HL-60 (cell line): ENCODE measurements at regions not wholly inside any gene's neighbourhood (a gene's known extent, or its start where the extent isn't known, plus 50 kb on each side); places are given as distances from the start of the nearest gene placed in this dataset.
"Not testable (repeated sequence)": the region's sequence is repeated elsewhere in the genome, so short reads cannot be mapped to it uniquely, and the experiment has no call there.

ENCODE experiments used
- DNase-seq, 2 experiments: peaks; one replicate each; pipeline ENCODE4 v3.0.0-alpha.2; 2010 to 2020; ENCODE audit warnings: low read depth in 1 of 2, low spot score in 1 of 2
- H3K27ac ChIP-seq: fragments of 250-450 bp; sonication (Bioruptor Pico); replicated peaks from 2 replicates; pipeline ENCODE4 v1.5.1; 2020; ENCODE audit warnings: mild to moderate bottlenecking, moderate library complexity
- H3K27me3 ChIP-seq: fragments of 250-450 bp; sonication (Bioruptor Pico); 2 replicates; pipeline ENCODE4 v1.5.1; 2021; ENCODE audit warnings: mild to moderate bottlenecking, moderate library complexity; ENCODE audit not compliant: insufficient read depth, poor library complexity, severe bottlenecking
- H3K4me3 ChIP-seq: replicated peaks from 2 replicates; pipeline ENCODE4 v1.5.1; 2011; ENCODE audit warnings: mild to moderate bottlenecking, control low read depth, low read length; ENCODE audit not compliant: insufficient read depth
- CTCF ChIP-seq: IDR thresholded peaks from one replicate; pipeline ENCODE4 v1.5.1; 2011; ENCODE audit warnings: low read length, control low read depth, inconsistent platforms; ENCODE audit not compliant: insufficient read depth
- GABPA ChIP-seq: IDR thresholded peaks from 2 replicates; pipeline ENCODE4 v1.6.1; 2012; ENCODE audit warnings: low read depth
- POLR2AphosphoS5 ChIP-seq: IDR thresholded peaks from 2 replicates; pipeline ENCODE4 v1.6.1; 2012; ENCODE audit warnings: low read depth
- REST ChIP-seq: IDR thresholded peaks from 2 replicates; pipeline ENCODE4 v1.6.1; 2012; ENCODE audit warnings: low read depth; ENCODE audit not compliant: insufficient replicate concordance
- SPI1 ChIP-seq: IDR thresholded peaks from 2 replicates; pipeline ENCODE4 v1.6.1; 2012; ENCODE audit warnings: low read depth, mild to moderate bottlenecking, borderline replicate concordance

GRCh38 chr21:19065164-19065563, 661.6 kb upstream of the TMPRSS15 start:
- TF ChIP-seq GABPA (no peak), REST (no peak), POLR2AphosphoS5 (no peak), SPI1 (no peak), CTCF (no peak)

GRCh38 chr21:19076031-19076430, 672.4 kb upstream of the TMPRSS15 start:
- Histone ChIP-seq H3K27me3 (no peaks in the 10 kb centered on the region), H3K4me3 (no peak overlapping the region), H3K27ac (no peak overlapping the region)
- DNase-seq: no peak
- TF ChIP-seq SPI1: no peak
- TF ChIP-seq CTCF: no peak
- TF ChIP-seq GABPA: no peak
- TF ChIP-seq POLR2AphosphoS5: no peak

More at GRCh38 chr21:19065164-19065563, 661.6 kb upstream of the TMPRSS15 start:
- DNase-seq: no peak
- Histone ChIP-seq H3K27ac (no peak overlapping the region), H3K4me3 (no peak overlapping the region), H3K27me3 (no peaks in the 10 kb centered on the region)

GRCh38 chr21:19109694-19110093, 706.1 kb upstream of the TMPRSS15 start:
- no peak for DNase-seq
- Histone ChIP-seq H3K27me3 (no peaks in the 10 kb centered on the region), H3K4me3 (no peak overlapping the region), H3K27ac (no peak overlapping the region)
- peak; percentile 84 for TF ChIP-seq REST
- no peak for TF ChIP-seq POLR2AphosphoS5
- no peak for TF ChIP-seq CTCF
- no peak for TF ChIP-seq SPI1

- not testable (repeated sequence) for H3K4me3 ChIP-seq, DNase-seq, H3K27me3 ChIP-seq, H3K27ac ChIP-seq
These were observed 715.7 kb upstream of the TMPRSS15 start for GRCh38 chr21:19119259-19119658.
